ENCODE measurements at regions not wholly inside any gene's neighbourhood (a gene's known extent, or its start where the extent isn't known, plus 50 kb on each side); places are given as distances from the start of the nearest gene placed in this dataset.
A peak's percentile ranks its signal among the peaks of the same experiment; 100 is the strongest.

GRCh38 chr5:125814119-125814518 lies 609.1 kb upstream of the GRAMD2B start:
- H3K4me3 ChIP-seq (ENCODE audit: control insufficient read depth, low read depth, low read length) = no peak overlapping the region
- DNase-seq (ENCODE audit: low read depth) = no peak
- TF ChIP-seq CTCF (conservative IDR thresholded peaks at IDR 0.05; ENCODE audit: control insufficient read depth, insufficient read depth, low read depth, low read length) = no peak

- DNase-seq (ENCODE audit: low read depth) = peak; percentile 88
- TF ChIP-seq CTCF (conservative IDR thresholded peaks at IDR 0.05; ENCODE audit: control insufficient read depth, insufficient read depth, low read depth, low read length) = no peak
- H3K4me3 ChIP-seq (ENCODE audit: control insufficient read depth, low read depth, low read length) = no peak overlapping the region
Measured at GRCh38 chr5:125823572-125823971, 599.6 kb upstream of the GRAMD2B start.

GRCh38 chr5:125826214-125826613 lies 597.0 kb upstream of the GRAMD2B start:
- H3K4me3 ChIP-seq (ENCODE audit: control insufficient read depth, low read depth, low read length) = no peak overlapping the region
- TF ChIP-seq CTCF (conservative IDR thresholded peaks at IDR 0.05; ENCODE audit: control insufficient read depth, insufficient read depth, low read depth, low read length) = no peak
- DNase-seq (ENCODE audit: low read depth) = no peak

- no peak for DNase-seq (ENCODE audit: low read depth)
- no peak overlapping the region for H3K4me3 ChIP-seq (ENCODE audit: control insufficient read depth, low read depth, low read length)
- TF ChIP-seq CTCF (conservative IDR thresholded peaks at IDR 0.05; ENCODE audit: control insufficient read depth, insufficient read depth, low read depth, low read length) = no peak
Measured at GRCh38 chr5:125829349-125829748, 593.9 kb upstream of the GRAMD2B start.

- DNase-seq (ENCODE audit: low read depth) = no peak
- H3K4me3 ChIP-seq (ENCODE audit: control insufficient read depth, low read depth, low read length) = no peak overlapping the region
- no peak for TF ChIP-seq CTCF (conservative IDR thresholded peaks at IDR 0.05; ENCODE audit: control insufficient read depth, insufficient read depth, low read depth, low read length)
Measured at GRCh38 chr5:125833398-125833797, 589.8 kb upstream of the GRAMD2B start.

- no peak for DNase-seq (ENCODE audit: low read depth)
- H3K4me3 ChIP-seq (ENCODE audit: control insufficient read depth, low read depth, low read length) = no peak overlapping the region
- no peak for TF ChIP-seq CTCF (conservative IDR thresholded peaks at IDR 0.05; ENCODE audit: control insufficient read depth, insufficient read depth, low read depth, low read length)
Measured at GRCh38 chr5:125834438-125835115, 588.6 kb upstream of the GRAMD2B start.

Data from fibroblast of mammary gland (primary cell).